Sigmoid colon (tissue), 6 donors: ENCODE measurements at regions not wholly inside any gene's neighbourhood (a gene's known extent, or its start where the extent isn't known, plus 50 kb on each side); places are given as distances from the start of the nearest gene placed in this dataset.

Source experiments
- DNase-seq: peaks from one replicate; pipeline ENCODE4 v3.0.0-alpha.2; 2019
- H3K27ac ChIP-seq, 4 donors: fragments of 200-600 bp; sonication (generic); one replicate each; pipeline ENCODE4 v1.5.1; 2016 to 2019; ENCODE audit warnings: mild to moderate bottlenecking in 1 of 4
- H3K27me3 ChIP-seq, 3 donors: fragments of 200-600 bp; sonication (generic); one replicate each; pipeline ENCODE4 v1.5.1; 2019; ENCODE audit warnings: mild to moderate bottlenecking in 1 of 3
- H3K36me3 ChIP-seq, 4 donors: fragments of 200-600 bp; sonication (generic); one replicate each; pipeline ENCODE4 v1.5.1; 2016 to 2019
- H3K4me1 ChIP-seq, 4 donors: fragments of 200-600 bp; sonication (generic); one replicate each; pipeline ENCODE4 v1.5.1; 2017 to 2019
- H3K4me3 ChIP-seq, 4 donors: fragments of 200-600 bp; sonication (generic); one replicate each; pipeline ENCODE4 v1.5.1; 2017 to 2019; ENCODE audit warnings: mild to moderate bottlenecking in 2 of 4, moderate library complexity in 1 of 4
- H3K9me3 ChIP-seq, 4 donors: fragments of 200-600 bp in 3 of 4; sonication (generic) in 3 of 4; one replicate each; pipeline versions ENCODE4 v1.5.1 to v1.6.1; 2013 to 2019
- EP300 ChIP-seq, 4 donors: sonication (generic); formaldehyde crosslinking; IDR thresholded peaks; one replicate each; pipeline ENCODE4 v1.6.1; 2017; ENCODE audit warnings: antibody characterized with exemption in 4 of 4
- POLR2A ChIP-seq, 2 donors: fragments of 450-650 bp; IDR thresholded peaks; one replicate each; pipeline ENCODE4 v1.6.1; 2016; ENCODE audit warnings: antibody characterized with exemption in 2 of 2, mild to moderate bottlenecking in 2 of 2, moderate library complexity in 2 of 2
- POLR2AphosphoS5 ChIP-seq, 4 donors: sonication (generic); formaldehyde crosslinking; IDR thresholded peaks; one replicate each; pipeline ENCODE4 v1.6.1; 2017; ENCODE audit warnings: antibody characterized with exemption in 4 of 4
- WGBS, 2 donors: extraction: QIAGEN DNeasy Blood & Tissue Kit; methylation state at CpG; one replicate each; pipeline ENCODE4 v1.1.7; 2013; 5-methylcytosine and 5-hydroxymethylcytosine counted together
- intact Hi-C: fragments of 100-400 bp; cut with DNase I; formaldehyde crosslinking; loops from one replicate; pipeline ENCODE4 v1.15.1; 2023
- TF ChIP-seq, protein P1 (sequence below), 4 experiments: fragments of 450-650 bp in 3 of 4; fragments of 200-600 bp in 1 of 4; IDR thresholded peaks; one replicate each; pipeline ENCODE4 v1.5.1; 2016 to 2019; ENCODE audit warnings: antibody characterized with exemption in 4 of 4, mild to moderate bottlenecking in 3 of 4, moderate library complexity in 2 of 4
- donor health status: healthy with polysubstance abuse.
- donor health status: healthy.

DNA sequence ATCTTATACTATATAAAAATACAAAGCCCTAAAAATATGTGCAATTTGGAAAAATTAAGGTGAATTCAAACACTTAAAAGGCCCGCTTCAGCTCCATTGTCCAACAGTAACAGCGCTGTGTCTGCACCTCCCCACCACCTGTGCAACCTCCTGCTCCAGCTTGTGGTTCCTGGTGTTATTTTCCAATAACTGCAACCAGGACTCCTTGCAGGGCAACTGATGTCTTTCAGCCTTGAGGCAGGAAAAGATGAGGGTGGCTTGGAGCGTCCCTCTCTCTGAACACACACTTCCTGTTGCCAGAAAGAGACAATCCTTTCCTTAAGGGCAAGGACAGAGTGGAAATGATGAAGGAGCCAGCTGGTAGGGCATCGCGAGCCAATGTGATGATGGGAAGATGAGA, 336.0 kb downstream of the GLRX3 start:
- no peaks in the 10 kb centered on the region for H3K27me3 ChIP-seq
- intact Hi-C loops = no loop called here
- no peak overlapping the region for H3K4me3 ChIP-seq
- H3K36me3 ChIP-seq = no peaks in the 10 kb centered on the region
- no peaks in the 10 kb centered on the region for H3K9me3 ChIP-seq
- WGBS, 2 donors = 71 to 81% methylated on average over 5 of the region's 5 CpGs
- no peaks in the 10 kb centered on the region for H3K4me1 ChIP-seq
- no peak for TF ChIP-seq POLR2AphosphoS5 (IDR thresholded peaks at IDR 0.05)
- TF ChIP-seq POLR2A (IDR thresholded peaks at IDR 0.05) = no peak
- no peak for TF ChIP-seq EP300 (IDR thresholded peaks at IDR 0.05)
- TF ChIP-seq, protein P1, sequence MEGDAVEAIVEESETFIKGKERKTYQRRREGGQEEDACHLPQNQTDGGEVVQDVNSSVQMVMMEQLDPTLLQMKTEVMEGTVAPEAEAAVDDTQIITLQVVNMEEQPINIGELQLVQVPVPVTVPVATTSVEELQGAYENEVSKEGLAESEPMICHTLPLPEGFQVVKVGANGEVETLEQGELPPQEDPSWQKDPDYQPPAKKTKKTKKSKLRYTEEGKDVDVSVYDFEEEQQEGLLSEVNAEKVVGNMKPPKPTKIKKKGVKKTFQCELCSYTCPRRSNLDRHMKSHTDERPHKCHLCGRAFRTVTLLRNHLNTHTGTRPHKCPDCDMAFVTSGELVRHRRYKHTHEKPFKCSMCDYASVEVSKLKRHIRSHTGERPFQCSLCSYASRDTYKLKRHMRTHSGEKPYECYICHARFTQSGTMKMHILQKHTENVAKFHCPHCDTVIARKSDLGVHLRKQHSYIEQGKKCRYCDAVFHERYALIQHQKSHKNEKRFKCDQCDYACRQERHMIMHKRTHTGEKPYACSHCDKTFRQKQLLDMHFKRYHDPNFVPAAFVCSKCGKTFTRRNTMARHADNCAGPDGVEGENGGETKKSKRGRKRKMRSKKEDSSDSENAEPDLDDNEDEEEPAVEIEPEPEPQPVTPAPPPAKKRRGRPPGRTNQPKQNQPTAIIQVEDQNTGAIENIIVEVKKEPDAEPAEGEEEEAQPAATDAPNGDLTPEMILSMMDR (IDR thresholded peaks at IDR 0.05) = no peak
- H3K27ac ChIP-seq = no peak overlapping the region
- DNase-seq = peak; percentile 11

DNA sequence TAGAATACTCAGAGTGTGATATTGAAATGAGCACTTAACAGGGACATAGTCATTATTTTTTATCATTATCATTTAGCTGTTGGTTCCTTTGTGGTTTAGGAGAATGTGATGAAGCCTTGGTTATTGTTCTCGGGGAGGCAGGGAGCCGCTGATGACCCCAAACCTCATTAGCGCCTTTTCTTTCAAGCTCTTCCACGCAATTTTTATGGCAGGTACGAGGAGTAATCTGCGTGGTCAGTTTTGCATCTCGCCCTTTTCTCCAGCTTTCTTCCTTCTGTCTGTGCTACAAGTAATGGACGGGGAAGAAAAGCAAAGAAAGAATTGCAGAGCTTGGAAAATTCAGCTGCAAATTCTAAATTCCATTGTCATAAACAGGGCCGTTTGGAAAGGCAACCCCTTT, 338.4 kb downstream of the GLRX3 start:
- 68 to 70% methylated on average over 9 of the region's 9 CpGs for WGBS, 2 donors
- Histone ChIP-seq H3K36me3 (no peaks in the 10 kb centered on the region), H3K9me3 (no peaks in the 10 kb centered on the region), H3K4me3 (no peak overlapping the region), H3K27ac (no peak overlapping the region), H3K27me3 (no peaks in the 10 kb centered on the region), H3K4me1 (no peaks in the 10 kb centered on the region)
- intact Hi-C loops = no loop called here
- TF ChIP-seq EP300 (IDR thresholded peaks at IDR 0.05) (no peak), POLR2A (IDR thresholded peaks at IDR 0.05) (no peak), POLR2AphosphoS5 (IDR thresholded peaks at IDR 0.05) (no peak)
- TF ChIP-seq, protein P1 (IDR thresholded peaks at IDR 0.05) = no peak
- DNase-seq = no peak

DNA sequence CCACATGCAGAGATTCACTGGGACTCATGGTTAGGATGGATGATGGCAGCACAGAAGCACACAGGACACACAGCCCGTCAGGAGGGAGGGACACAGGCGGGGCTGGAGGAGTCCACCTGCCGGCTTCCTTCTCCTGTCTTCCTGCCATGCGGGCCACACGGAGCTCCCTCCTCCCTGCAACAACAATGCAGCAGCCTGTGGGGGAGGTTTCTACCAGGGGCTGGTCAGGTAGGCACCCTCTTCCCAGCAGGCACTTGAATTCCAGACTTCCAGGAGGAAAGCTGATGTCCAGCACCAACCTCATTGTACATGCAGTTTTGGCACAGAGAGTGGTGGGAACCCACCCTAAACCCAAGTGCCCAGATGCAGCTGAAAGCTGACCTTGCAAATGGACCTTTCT, 341.2 kb downstream of the GLRX3 start:
- no peak for DNase-seq
- TF ChIP-seq POLR2AphosphoS5 (IDR thresholded peaks at IDR 0.05) (no peak), EP300 (IDR thresholded peaks at IDR 0.05) (no peak), POLR2A (IDR thresholded peaks at IDR 0.05) (no peak)
- TF ChIP-seq, protein P1 (IDR thresholded peaks at IDR 0.05) = no peak
- no peaks in the 10 kb centered on the region for H3K27me3 ChIP-seq
- no peaks in the 10 kb centered on the region for H3K36me3 ChIP-seq
- H3K4me1 ChIP-seq = no peaks in the 10 kb centered on the region
- H3K27ac ChIP-seq = no peak overlapping the region
- H3K9me3 ChIP-seq = no peaks in the 10 kb centered on the region
- H3K4me3 ChIP-seq = no peak overlapping the region
- intact Hi-C loops = no loop called here
- 38 to 45% methylated on average over 5 of the region's 5 CpGs for WGBS, 2 donors

DNA sequence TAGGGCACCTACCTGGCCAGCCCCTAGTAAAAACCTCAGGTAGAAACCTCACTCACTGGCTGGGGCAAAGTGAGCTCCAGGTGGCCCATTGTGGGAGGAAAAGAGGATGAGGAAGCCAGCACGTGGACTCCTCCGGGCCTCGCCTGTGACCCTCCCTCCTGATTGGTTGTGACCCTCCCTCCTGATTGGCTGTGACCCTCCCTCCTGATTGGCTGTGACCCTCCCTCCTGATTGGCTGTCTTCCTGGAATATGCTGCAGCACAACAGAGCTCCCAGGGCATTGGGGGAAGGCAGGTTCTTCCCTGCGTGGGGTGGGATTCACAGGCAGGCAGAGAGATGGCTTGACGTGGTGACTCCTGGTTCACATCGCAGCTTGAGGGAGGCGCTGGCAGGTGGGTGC, 343.0 kb downstream of the GLRX3 start:
- H3K4me1 ChIP-seq = no peaks in the 10 kb centered on the region
- peak; percentile 32 for DNase-seq
- no peaks in the 10 kb centered on the region for H3K36me3 ChIP-seq
- H3K27me3 ChIP-seq = peaks cover 0 to 3% (median 0%) of the 10 kb centered on the region in 3 donors
- TF ChIP-seq, protein P1 (IDR thresholded peaks at IDR 0.05) = no peak
- TF ChIP-seq EP300 (IDR thresholded peaks at IDR 0.05) = no peak
- TF ChIP-seq POLR2AphosphoS5 (IDR thresholded peaks at IDR 0.05) = no peak
- no peak for TF ChIP-seq POLR2A (IDR thresholded peaks at IDR 0.05)
- H3K9me3 ChIP-seq = no peaks in the 10 kb centered on the region
- H3K4me3 ChIP-seq = no peak overlapping the region
- WGBS, 2 donors = 80 to 83% methylated on average over 7 of the region's 7 CpGs
- no peak overlapping the region for H3K27ac ChIP-seq
- intact Hi-C loops = no loop called here

DNA sequence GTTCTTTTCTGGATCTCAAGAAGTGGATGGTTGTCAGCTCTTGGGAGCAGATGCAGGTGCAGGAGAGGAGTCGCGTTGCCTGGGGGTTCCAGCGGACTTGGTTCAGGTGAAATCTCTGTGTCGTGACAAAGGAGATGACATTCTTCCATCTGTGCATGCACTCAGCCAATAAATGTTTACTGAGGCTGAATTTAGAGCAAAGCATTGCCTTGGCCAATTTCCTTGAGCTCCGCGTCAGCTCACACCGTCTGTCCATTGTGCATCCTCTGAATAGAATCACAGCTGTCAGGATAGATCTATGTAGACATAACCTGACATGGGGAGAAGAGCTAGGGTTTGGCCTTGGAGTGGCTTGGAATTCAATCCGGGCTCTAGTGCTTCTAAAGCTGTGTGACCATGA, 343.7 kb downstream of the GLRX3 start:
- no peak overlapping the region for H3K4me3 ChIP-seq
- H3K4me1 ChIP-seq = no peaks in the 10 kb centered on the region
- WGBS, 2 donors = 82 to 87% methylated on average over 8 of the region's 8 CpGs
- TF ChIP-seq EP300 (IDR thresholded peaks at IDR 0.05) = no peak
- TF ChIP-seq, protein P1 (IDR thresholded peaks at IDR 0.05) = no peak
- TF ChIP-seq POLR2AphosphoS5 (IDR thresholded peaks at IDR 0.05) = no peak
- no peak for TF ChIP-seq POLR2A (IDR thresholded peaks at IDR 0.05)
- H3K36me3 ChIP-seq = no peaks in the 10 kb centered on the region
- peaks cover 0 to 8% (median 0%) of the 10 kb centered on the region in 3 donors for H3K27me3 ChIP-seq
- peak; percentile 4 for DNase-seq
- no peaks in the 10 kb centered on the region for H3K9me3 ChIP-seq
- intact Hi-C loops = no loop called here
- H3K27ac ChIP-seq = no peak overlapping the region
